Body of pancreas (tissue), 4 donors: ENCODE measurements at regions not wholly inside any gene's neighbourhood (a gene's known extent, or its start where the extent isn't known, plus 50 kb on each side); places are given as distances from the start of the nearest gene placed in this dataset.

Experiments
- POLR2A ChIP-seq, 3 donors: fragments of 450-650 bp; IDR thresholded peaks; one replicate each; pipeline ENCODE4 v1.6.1; 2016; ENCODE audit warnings: antibody characterized with exemption in 3 of 3, mild to moderate bottlenecking in 2 of 3
- TF ChIP-seq, protein P1 (sequence below), 7 experiments: fragments of 450-650 bp in 4 of 7; fragments of 200-600 bp in 3 of 7; sonication (generic) in 3 of 7; IDR thresholded peaks; one replicate each; pipeline ENCODE4 v1.5.1; 2016 to 2019; ENCODE audit warnings: antibody characterized with exemption in 7 of 7

DNA sequence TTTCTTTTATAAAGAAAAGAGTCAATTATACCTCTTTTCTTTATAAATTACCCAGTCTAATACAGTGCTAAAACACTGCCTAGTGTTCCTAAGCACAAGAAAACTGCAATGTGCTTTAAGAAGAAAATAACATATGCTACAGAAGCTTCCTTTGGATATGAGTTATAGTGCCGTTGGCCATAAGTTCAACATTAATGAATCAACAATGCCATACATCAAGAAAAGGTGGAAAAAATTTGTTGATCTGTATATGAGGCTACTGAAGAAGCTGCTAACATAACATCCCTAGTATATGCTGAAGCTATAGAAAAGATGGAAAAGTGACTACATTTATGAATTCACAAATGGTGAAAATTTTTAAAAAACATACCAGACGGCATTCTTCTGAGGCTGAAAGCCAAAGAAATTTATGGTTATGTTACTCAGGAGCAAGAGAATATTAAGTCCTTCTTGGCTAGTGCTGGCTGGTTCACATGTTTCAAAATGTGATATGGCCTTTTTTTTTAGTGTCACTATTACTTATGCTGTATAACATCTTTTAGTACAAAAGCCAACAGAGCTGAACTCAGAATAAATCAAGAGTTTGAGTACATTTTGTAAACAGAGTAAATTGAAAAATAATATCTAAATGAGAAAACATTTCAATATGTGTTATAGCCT, 743.2 kb upstream of the RGS18 start:
- TF ChIP-seq, protein P1, sequence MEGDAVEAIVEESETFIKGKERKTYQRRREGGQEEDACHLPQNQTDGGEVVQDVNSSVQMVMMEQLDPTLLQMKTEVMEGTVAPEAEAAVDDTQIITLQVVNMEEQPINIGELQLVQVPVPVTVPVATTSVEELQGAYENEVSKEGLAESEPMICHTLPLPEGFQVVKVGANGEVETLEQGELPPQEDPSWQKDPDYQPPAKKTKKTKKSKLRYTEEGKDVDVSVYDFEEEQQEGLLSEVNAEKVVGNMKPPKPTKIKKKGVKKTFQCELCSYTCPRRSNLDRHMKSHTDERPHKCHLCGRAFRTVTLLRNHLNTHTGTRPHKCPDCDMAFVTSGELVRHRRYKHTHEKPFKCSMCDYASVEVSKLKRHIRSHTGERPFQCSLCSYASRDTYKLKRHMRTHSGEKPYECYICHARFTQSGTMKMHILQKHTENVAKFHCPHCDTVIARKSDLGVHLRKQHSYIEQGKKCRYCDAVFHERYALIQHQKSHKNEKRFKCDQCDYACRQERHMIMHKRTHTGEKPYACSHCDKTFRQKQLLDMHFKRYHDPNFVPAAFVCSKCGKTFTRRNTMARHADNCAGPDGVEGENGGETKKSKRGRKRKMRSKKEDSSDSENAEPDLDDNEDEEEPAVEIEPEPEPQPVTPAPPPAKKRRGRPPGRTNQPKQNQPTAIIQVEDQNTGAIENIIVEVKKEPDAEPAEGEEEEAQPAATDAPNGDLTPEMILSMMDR (IDR thresholded peaks at IDR 0.05): no peak
- no peak for TF ChIP-seq POLR2A (IDR thresholded peaks at IDR 0.05)
